GM23248 (cell line): ENCODE measurements at regions not wholly inside any gene's neighbourhood (a gene's known extent, or its start where the extent isn't known, plus 50 kb on each side); places are given as distances from the start of the nearest gene placed in this dataset. TPM values are rescaled to one million over a fixed set of nuclear protein-coding genes. Genes with fewer than 3 reads are reported as not detected.

ENCODE experiments used
- DNase-seq: peaks from one replicate; pipeline ENCODE4 v3.0.0-alpha.2; 2015
- H2AFZ ChIP-seq: fragments of 200-600 bp; sonication (generic); 2 replicates; pipeline ENCODE4 v1.6.1; 2016; ENCODE audit warnings: antibody characterized with exemption
- H3F3A ChIP-seq: fragments of 200-600 bp; sonication (generic); 2 replicates; pipeline ENCODE4 v1.6.1; 2016; ENCODE audit warnings: mild to moderate bottlenecking, antibody characterized with exemption, mixed run types; ENCODE audit not compliant: insufficient read depth
- H3K27ac ChIP-seq: fragments of 200-600 bp; sonication (generic); 2 replicates; pipeline ENCODE4 v1.5.1; 2016; ENCODE audit warnings: mild to moderate bottlenecking
- H3K27me3 ChIP-seq: fragments of 200-600 bp; sonication (generic); replicated peaks from 2 replicates; pipeline ENCODE4 v1.6.1; 2016; ENCODE audit warnings: mild to moderate bottlenecking; ENCODE audit not compliant: insufficient read depth
- H3K36me3 ChIP-seq: fragments of 200-600 bp; sonication (generic); 2 replicates; pipeline ENCODE4 v1.6.1; 2016; ENCODE audit warnings: low read depth, mild to moderate bottlenecking
- H3K4me1 ChIP-seq: fragments of 200-600 bp; sonication (generic); 2 replicates; pipeline ENCODE4 v1.6.1; 2016; ENCODE audit warnings: mild to moderate bottlenecking; ENCODE audit not compliant: insufficient read depth
- H3K4me2 ChIP-seq: fragments of 200-600 bp; sonication (generic); one replicate; pipeline ENCODE4 v1.6.1; 2016; ENCODE audit warnings: mild to moderate bottlenecking; ENCODE audit not compliant: unreplicated experiment
- H3K4me3 ChIP-seq: fragments of 200-600 bp; sonication (generic); 2 replicates; pipeline ENCODE4 v1.5.1; 2016; ENCODE audit warnings: mild to moderate bottlenecking
- H3K79me2 ChIP-seq: fragments of 200-600 bp; sonication (generic); 2 replicates; pipeline ENCODE4 v1.6.1; 2016; ENCODE audit warnings: mild to moderate bottlenecking; ENCODE audit not compliant: insufficient read depth
- H3K9ac ChIP-seq: fragments of 200-600 bp; sonication (generic); 2 replicates; pipeline ENCODE4 v1.6.1; 2016; ENCODE audit warnings: mild to moderate bottlenecking
- H3K9me2 ChIP-seq: fragments of 200-600 bp; sonication (generic); 2 replicates; pipeline ENCODE4 v1.6.1; 2016; ENCODE audit warnings: mixed run types, mild to moderate bottlenecking, moderate library complexity; ENCODE audit not compliant: insufficient read depth
- H3K9me3 ChIP-seq: fragments of 200-600 bp; sonication (generic); one replicate; pipeline ENCODE4 v1.6.1; 2017; ENCODE audit warnings: low read depth
- H4K20me1 ChIP-seq: fragments of 200-600 bp; sonication (generic); 2 replicates; pipeline ENCODE4 v1.6.0; 2016; ENCODE audit not compliant: insufficient read depth
- EZH2 ChIP-seq: fragments of 200-600 bp; sonication (generic); IDR thresholded peaks from 2 replicates; pipeline ENCODE4 v1.6.1; 2018; ENCODE audit warnings: antibody characterized with exemption, mild to moderate bottlenecking; ENCODE audit not compliant: insufficient read depth, poor library complexity, severe bottlenecking
- EZH2phosphoT487 ChIP-seq: fragments of 200-600 bp; sonication (generic); IDR thresholded peaks from 2 replicates; pipeline ENCODE4 v1.6.1; 2018; ENCODE audit warnings: antibody characterized with exemption, moderate library complexity, mild to moderate bottlenecking, low read depth; ENCODE audit not compliant: insufficient read depth
- WGBS, 2 experiments: methylation state at CpG; one replicate each; pipeline ENCODE4 v1.1.6; 2015 to 2017; ENCODE audit warnings: low lambda C conversion rate in 2 of 2, low coverage in 1 of 2; ENCODE audit errors: missing lambda C conversion rate in 2 of 2; 5-methylcytosine and 5-hydroxymethylcytosine counted together
- in situ Hi-C: fragments of 300-500 bp; cut with MboI; formaldehyde crosslinking; loops from 2 replicates; pipeline ENCODE4 v1.15.0; 2020
- small RNA-seq: library from RNA; depleted of rRNA; stranded (forward); fragments of <200 nt; gene quantifications from one replicate; pipeline ENCODE3, GENCODE V24; 2014; ENCODE audit warnings: low read depth, low replicate concordance

GRCh38 chr10:20949967-20950366 is 52.9 kb upstream of the NEBL start:
- in situ Hi-C loops, result no loop called here

GRCh38 chr10:20948686-20949327 is 51.7 kb upstream of the NEBL start:
- H3F3A ChIP-seq, result no peaks in the 10 kb centered on the region
- no peak overlapping the region for H3K27ac ChIP-seq
- in situ Hi-C loops, result no loop called here
- DNase-seq, result no peak
- no peaks in the 10 kb centered on the region for H3K27me3 ChIP-seq
- no peaks in the 10 kb centered on the region for H3K9me2 ChIP-seq
- H3K36me3 ChIP-seq, result no peaks in the 10 kb centered on the region
- 48 to 59% methylated on average over 7 of the region's 7 CpGs for WGBS, 2 experiments
- no peaks in the 10 kb centered on the region for H3K79me2 ChIP-seq
- H3K4me2 ChIP-seq, result no peak overlapping the region
- TF ChIP-seq EZH2 (no peak), EZH2phosphoT487 (no peak)
- H4K20me1 ChIP-seq, result no peaks in the 10 kb centered on the region
- no peak overlapping the region for H3K9ac ChIP-seq
- H3K9me3 ChIP-seq, result no peaks in the 10 kb centered on the region
- H3K4me1 ChIP-seq, result no peaks in the 10 kb centered on the region
- H2AFZ ChIP-seq, result no peak overlapping the region
- H3K4me3 ChIP-seq, result no peak overlapping the region

More at GRCh38 chr10:20949967-20950366, 52.9 kb upstream of the NEBL start:
- Histone ChIP-seq H2AFZ (no peak overlapping the region), H3K9me3 (no peaks in the 10 kb centered on the region), H3K9ac (no peak overlapping the region), H3K4me1 (no peaks in the 10 kb centered on the region), H3K27ac (no peak overlapping the region), H3K27me3 (no peaks in the 10 kb centered on the region), H3K4me3 (no peak overlapping the region), H3K36me3 (no peaks in the 10 kb centered on the region), H4K20me1 (no peaks in the 10 kb centered on the region), H3K79me2 (no peaks in the 10 kb centered on the region), H3K9me2 (no peaks in the 10 kb centered on the region), H3K4me2 (no peak overlapping the region), H3F3A (no peaks in the 10 kb centered on the region)
- 76 to 81% methylated on average over 6 of the region's 6 CpGs for WGBS, 2 experiments
- TF ChIP-seq EZH2 (no peak), EZH2phosphoT487 (no peak)
- no peak for DNase-seq

Small RNAs in the stretch of these regions (small RNA-seq; reads per million reads assigned to genes)
- gene AL158209.2 (not detected), gene RF00017 (not detected), gene RNU6-15P (not detected)
